ENCODE measurements at regions not wholly inside any gene's neighbourhood (a gene's known extent, or its start where the extent isn't known, plus 50 kb on each side); places are given as distances from the start of the nearest gene placed in this dataset.
A peak's percentile ranks its signal among the peaks of the same experiment; 100 is the strongest.

- Histone ChIP-seq H3K27me3 (ENCODE audit: low read depth) (no peaks in the 10 kb centered on the region), H3K9me3 (no peaks in the 10 kb centered on the region; the same call in 1 of the 2 replicates), H3K36me3 (replicated peaks) (no peaks in the 10 kb centered on the region), H3K4me3 (no peak overlapping the region), H3K4me1 (peaks cover 41% of the 10 kb centered on the region)
- DNase-seq (ENCODE audit: low spot score in 2 of 2): peak; percentile 22 to 51
- in situ Hi-C loops (cut with MboI; ENCODE audit: low sequenced_read_pairs): no loop called here
Observed at GRCh38 chr4:186806679-186807421, 83.2 kb upstream of the FAT1 start.

DNA sequence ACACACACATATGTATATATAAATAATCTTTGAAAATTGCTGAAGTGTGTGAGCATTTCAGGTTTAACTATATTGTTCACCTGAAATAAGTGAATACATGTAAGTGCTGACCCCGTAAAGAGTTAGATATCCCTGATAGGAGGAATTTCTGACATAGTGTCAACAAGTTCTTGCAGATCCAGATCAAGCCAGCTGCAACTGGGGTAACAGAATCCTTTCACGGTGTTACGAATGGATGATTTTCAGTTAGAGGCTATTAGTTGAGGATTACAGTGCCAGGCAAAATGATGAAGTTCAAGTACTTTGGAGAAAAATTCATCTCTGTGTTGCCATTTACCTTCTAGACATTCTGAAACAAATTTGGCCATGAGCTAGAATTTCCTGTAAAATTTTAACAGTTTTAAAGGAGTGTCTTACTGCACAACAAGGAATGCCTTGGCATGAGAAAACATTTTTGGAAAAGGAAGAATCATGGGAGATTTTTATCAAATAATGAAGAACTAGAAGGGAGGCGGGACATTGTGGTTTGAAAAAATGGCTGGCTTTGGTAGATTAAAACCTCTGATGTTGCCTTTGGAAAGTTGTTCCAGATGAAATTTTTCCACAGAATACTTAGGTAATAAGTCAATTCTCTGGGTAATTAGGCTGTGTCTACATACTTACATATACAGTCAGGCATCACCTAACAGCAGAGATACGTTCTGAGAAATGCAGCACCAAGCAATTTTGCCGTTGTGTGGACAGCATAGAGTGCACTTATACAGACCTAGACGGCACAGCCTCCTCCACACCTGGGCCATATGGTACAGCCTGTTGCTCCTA lies 84.4 kb upstream of the FAT1 start:
- no peaks in the 10 kb centered on the region for H3K36me3 ChIP-seq (replicated peaks)
- H3K27me3 ChIP-seq (ENCODE audit: low read depth): no peaks in the 10 kb centered on the region
- no peak for DNase-seq (ENCODE audit: low spot score in 2 of 2)
- in situ Hi-C loops (cut with MboI; ENCODE audit: low sequenced_read_pairs): no loop called here
- H3K4me1 ChIP-seq: peaks cover 41% of the 10 kb centered on the region
- H3K9me3 ChIP-seq: no peaks in the 10 kb centered on the region; the same call in 1 of the 2 replicates
- H3K4me3 ChIP-seq: no peak overlapping the region

DNA sequence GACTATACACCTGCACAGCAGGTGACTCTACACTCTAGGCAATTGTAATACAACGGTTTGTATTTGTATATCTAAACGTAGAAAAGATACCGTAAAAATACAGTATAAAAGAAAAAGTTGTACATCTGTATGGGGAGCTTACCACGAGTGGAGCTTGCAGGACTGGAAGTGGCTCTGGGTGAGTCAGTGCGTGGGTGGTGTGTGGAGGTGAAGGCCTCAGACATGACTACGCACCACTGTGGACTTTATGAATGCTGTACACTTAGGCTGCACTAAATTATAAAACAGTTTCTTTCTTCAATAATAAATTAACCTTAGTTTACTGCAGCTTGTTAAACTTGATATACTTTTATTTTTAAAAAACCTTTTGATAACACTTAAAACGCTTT lies 85.0 kb upstream of the FAT1 start:
- no peak for DNase-seq (ENCODE audit: low spot score in 2 of 2)
- Histone ChIP-seq H3K4me1 (peaks cover 41% of the 10 kb centered on the region), H3K36me3 (replicated peaks) (no peaks in the 10 kb centered on the region), H3K4me3 (no peak overlapping the region), H3K9me3 (no peaks in the 10 kb centered on the region; the same call in 1 of the 2 replicates), H3K27me3 (ENCODE audit: low read depth) (no peaks in the 10 kb centered on the region)
- in situ Hi-C loops (cut with MboI; ENCODE audit: low sequenced_read_pairs): no loop called here

- no peak for DNase-seq (ENCODE audit: low spot score in 2 of 2)
- in situ Hi-C loops (cut with MboI; ENCODE audit: low sequenced_read_pairs): no loop called here
- Histone ChIP-seq H3K27me3 (ENCODE audit: low read depth) (no peaks in the 10 kb centered on the region), H3K4me3 (no peak overlapping the region), H3K9me3 (no peaks in the 10 kb centered on the region; the same call in 1 of the 2 replicates), H3K4me1 (peaks cover 43% of the 10 kb centered on the region), H3K36me3 (replicated peaks) (no peaks in the 10 kb centered on the region)
Observed at GRCh38 chr4:186809070-186809469, 85.4 kb upstream of the FAT1 start.

GRCh38 chr4:186810613-186811150 lies 87.0 kb upstream of the FAT1 start:
- H3K4me3 ChIP-seq: no peak overlapping the region
- peaks cover 42% of the 10 kb centered on the region for H3K4me1 ChIP-seq
- H3K9me3 ChIP-seq: no peaks in the 10 kb centered on the region
- DNase-seq (ENCODE audit: low spot score in 2 of 2): peak; percentile 34 to 85
- H3K27me3 ChIP-seq (ENCODE audit: low read depth): no peaks in the 10 kb centered on the region
- H3K36me3 ChIP-seq (replicated peaks): no peaks in the 10 kb centered on the region
- in situ Hi-C loops (cut with MboI; ENCODE audit: low sequenced_read_pairs): no loop called here

DNA sequence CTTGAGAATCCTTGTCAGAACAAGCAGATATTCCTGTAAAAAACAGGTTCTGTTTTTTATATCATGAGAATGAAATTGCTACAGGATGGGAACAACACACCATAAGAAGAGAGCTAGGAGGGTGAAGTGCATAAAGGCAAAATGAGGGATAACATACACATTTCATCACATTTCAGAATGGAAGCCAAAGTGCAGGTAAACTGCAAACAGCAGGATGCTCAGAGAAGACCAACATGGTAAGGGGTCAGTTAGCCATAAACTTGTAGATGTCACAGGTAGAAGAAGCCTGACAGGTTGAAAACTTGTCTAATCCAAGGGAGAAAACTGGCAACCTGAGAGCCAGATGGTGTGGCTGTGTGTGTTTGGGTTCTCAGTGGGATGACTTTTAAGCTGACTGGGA lies 88.9 kb upstream of the FAT1 start:
- in situ Hi-C loops (cut with MboI; ENCODE audit: low sequenced_read_pairs): no loop called here
- Histone ChIP-seq H3K4me1 (peaks cover 25% of the 10 kb centered on the region), H3K36me3 (replicated peaks) (no peaks in the 10 kb centered on the region), H3K27me3 (ENCODE audit: low read depth) (no peaks in the 10 kb centered on the region), H3K9me3 (no peaks in the 10 kb centered on the region), H3K4me3 (no peak overlapping the region)
- DNase-seq (ENCODE audit: low spot score in 2 of 2): no peak

- no peak for DNase-seq (ENCODE audit: low spot score in 2 of 2)
Observed at GRCh38 chr4:186813377-186814068, 89.9 kb upstream of the FAT1 start.

GRCh38 chr4:186814535-186815070 lies 90.9 kb upstream of the FAT1 start:
- Histone ChIP-seq H3K36me3 (replicated peaks) (no peaks in the 10 kb centered on the region), H3K4me3 (no peak overlapping the region), H3K4me1 (peaks cover 20% of the 10 kb centered on the region), H3K27me3 (ENCODE audit: low read depth) (no peaks in the 10 kb centered on the region), H3K9me3 (no peaks in the 10 kb centered on the region)
- in situ Hi-C loops (cut with MboI; ENCODE audit: low sequenced_read_pairs): no loop called here
- DNase-seq (ENCODE audit: low spot score in 2 of 2): no peak

More at GRCh38 chr4:186813377-186814068, 89.9 kb upstream of the FAT1 start:
- Histone ChIP-seq H3K4me3 (no peak overlapping the region), H3K27me3 (ENCODE audit: low read depth) (no peaks in the 10 kb centered on the region), H3K36me3 (replicated peaks) (no peaks in the 10 kb centered on the region), H3K4me1 (peaks cover 20% of the 10 kb centered on the region), H3K9me3 (no peaks in the 10 kb centered on the region)
- in situ Hi-C loops (cut with MboI; ENCODE audit: low sequenced_read_pairs): no loop called here

- no peak for DNase-seq (ENCODE audit: low spot score in 2 of 2)
- peaks cover 11% of the 10 kb centered on the region for H3K4me1 ChIP-seq
- no peaks in the 10 kb centered on the region for H3K27me3 ChIP-seq (ENCODE audit: low read depth)
- no peak overlapping the region for H3K4me3 ChIP-seq
- in situ Hi-C loops (cut with MboI; ENCODE audit: low sequenced_read_pairs): no loop called here
- H3K36me3 ChIP-seq (replicated peaks): no peaks in the 10 kb centered on the region
- no peaks in the 10 kb centered on the region for H3K9me3 ChIP-seq
Observed at GRCh38 chr4:186819342-186820086, 95.9 kb upstream of the FAT1 start.

- H3K9me3 ChIP-seq: no peaks in the 10 kb centered on the region
- in situ Hi-C loops (cut with MboI; ENCODE audit: low sequenced_read_pairs): no loop called here
- H3K27me3 ChIP-seq (ENCODE audit: low read depth): no peaks in the 10 kb centered on the region
- DNase-seq (ENCODE audit: low spot score in 2 of 2): peak; percentile 82 to 85
- peaks cover 8% of the 10 kb centered on the region for H3K4me1 ChIP-seq
- no peaks in the 10 kb centered on the region for H3K36me3 ChIP-seq (replicated peaks)
- H3K4me3 ChIP-seq: no peak overlapping the region
Observed at GRCh38 chr4:186820391-186820891, 96.8 kb upstream of the FAT1 start.

DNA sequence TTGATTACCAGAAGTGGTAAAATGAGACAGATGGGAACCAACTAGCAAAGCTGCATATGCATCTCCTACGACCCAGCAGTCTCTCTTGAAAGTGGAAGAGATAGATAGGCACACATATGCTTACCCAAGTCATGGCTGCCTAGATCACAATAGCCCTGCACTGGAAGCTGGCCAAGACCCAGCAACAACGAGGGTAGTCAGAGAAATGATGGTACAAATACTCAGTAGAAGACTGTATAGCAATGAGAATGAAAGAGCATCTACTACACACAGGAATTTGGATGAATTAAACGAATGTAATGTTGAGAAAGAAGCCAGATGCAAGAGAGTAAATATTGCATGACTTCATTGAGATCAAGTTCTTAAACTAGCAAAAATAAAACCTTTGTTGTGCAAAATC lies 100.3 kb upstream of the FAT1 start:
- no peaks in the 10 kb centered on the region for H3K36me3 ChIP-seq (replicated peaks)
- peaks cover 11% of the 10 kb centered on the region for H3K4me1 ChIP-seq
- in situ Hi-C loops (cut with MboI; ENCODE audit: low sequenced_read_pairs): no loop called here
- no peaks in the 10 kb centered on the region for H3K9me3 ChIP-seq
- no peak overlapping the region for H3K4me3 ChIP-seq
- H3K27me3 ChIP-seq (ENCODE audit: low read depth): no peaks in the 10 kb centered on the region
- no peak for DNase-seq (ENCODE audit: low spot score in 2 of 2)

GRCh38 chr4:186825069-186825468 lies 101.4 kb upstream of the FAT1 start:
- in situ Hi-C loops (cut with MboI; ENCODE audit: low sequenced_read_pairs): no loop called here
- Histone ChIP-seq H3K36me3 (replicated peaks) (no peaks in the 10 kb centered on the region), H3K4me3 (no peak overlapping the region), H3K9me3 (no peaks in the 10 kb centered on the region), H3K27me3 (ENCODE audit: low read depth) (no peaks in the 10 kb centered on the region), H3K4me1 (peaks cover 8% of the 10 kb centered on the region)
- no peak for DNase-seq (ENCODE audit: low spot score in 2 of 2)

DNA sequence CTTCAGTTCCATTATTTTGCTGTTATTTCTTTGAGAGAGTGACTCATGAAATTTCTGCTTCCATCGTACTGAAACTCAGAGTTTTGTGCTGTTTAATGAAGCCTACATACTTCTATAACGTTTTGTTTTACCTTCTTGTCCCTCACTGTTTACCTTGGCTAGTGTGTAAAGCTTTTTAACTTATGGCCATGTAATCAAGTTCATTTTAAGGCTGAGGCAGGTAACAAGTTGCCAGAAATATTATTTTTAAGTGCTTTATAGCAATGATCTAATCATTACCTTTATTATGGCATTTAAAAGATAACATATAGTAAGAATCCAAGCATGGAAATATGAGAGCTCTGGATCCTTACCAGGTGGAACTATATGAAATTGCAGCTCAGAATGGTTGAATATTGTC lies 102.3 kb upstream of the FAT1 start:
- Histone ChIP-seq H3K36me3 (replicated peaks) (no peaks in the 10 kb centered on the region), H3K27me3 (ENCODE audit: low read depth) (no peaks in the 10 kb centered on the region), H3K4me1 (peaks cover 3% of the 10 kb centered on the region; the same call in 1 of the 2 replicates), H3K4me3 (no peak overlapping the region), H3K9me3 (no peaks in the 10 kb centered on the region)
- in situ Hi-C loops (cut with MboI; ENCODE audit: low sequenced_read_pairs): no loop called here
- no peak for DNase-seq (ENCODE audit: low spot score in 2 of 2)
